NCI-H1105 treated with DMSO at 0.1 percent for 48 hours (cell line): ENCODE measurements at regions not wholly inside any gene's neighbourhood (a gene's known extent, or its start where the extent isn't known, plus 50 kb on each side); places are given as distances from the start of the nearest gene placed in this dataset.
"Not testable (repeated sequence)": the region's sequence is repeated elsewhere in the genome, so short reads cannot be mapped to it uniquely, and the experiment has no call there.

Source experiments
- DNase-seq: peaks from one replicate; lab custom pipeline; 2025; lab: John Stamatoyannopoulos, UW

DNA sequence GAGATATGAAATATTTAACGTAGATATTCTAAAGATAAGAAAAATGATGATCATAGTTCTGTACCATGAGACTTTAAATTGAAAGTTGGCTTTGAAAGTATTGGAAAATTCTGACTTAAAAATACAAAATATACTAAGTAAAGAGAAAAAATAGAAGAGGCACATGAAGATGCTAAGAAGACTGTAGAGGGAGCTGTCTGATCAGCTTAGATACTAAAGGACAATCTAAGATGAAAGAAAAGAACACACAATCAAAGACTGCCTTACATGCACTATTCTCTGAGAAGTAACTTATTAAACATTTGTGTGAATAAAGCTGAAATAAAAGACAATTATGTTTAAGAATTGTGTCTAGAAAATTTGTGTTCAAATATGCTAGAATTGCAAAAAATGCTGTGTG, 55.1 kb downstream of the RBMXL2 start:
- peak; percentile 25 for DNase-seq

- DNase-seq = not testable (repeated sequence)
Measured at GRCh38 chr11:7150104-7150503, 61.3 kb downstream of the RBMXL2 start.

DNA sequence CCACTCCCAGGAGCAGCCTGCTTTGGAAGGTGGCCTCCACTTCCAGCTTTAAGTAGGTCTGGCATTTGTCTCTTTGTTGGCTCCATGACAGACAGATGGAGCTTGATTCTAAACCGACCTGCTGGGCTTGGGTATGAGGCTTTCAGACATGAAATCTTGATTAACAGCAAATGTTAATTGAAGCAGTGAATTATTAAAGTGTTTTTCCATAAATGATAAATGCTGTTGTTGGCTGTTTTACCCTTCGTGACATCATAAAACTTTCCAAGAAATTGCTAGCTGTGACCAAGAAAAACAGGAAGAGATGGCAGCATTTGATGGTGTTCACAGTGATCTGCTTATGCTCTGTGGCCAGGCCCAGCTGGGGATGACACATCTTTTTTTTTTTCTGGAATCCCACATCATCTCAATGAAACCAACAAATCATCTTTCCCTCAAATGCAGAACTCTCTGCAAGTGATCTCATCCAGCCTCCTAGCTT, 66.1 kb downstream of the RBMXL2 start:
- DNase-seq = no peak

DNA sequence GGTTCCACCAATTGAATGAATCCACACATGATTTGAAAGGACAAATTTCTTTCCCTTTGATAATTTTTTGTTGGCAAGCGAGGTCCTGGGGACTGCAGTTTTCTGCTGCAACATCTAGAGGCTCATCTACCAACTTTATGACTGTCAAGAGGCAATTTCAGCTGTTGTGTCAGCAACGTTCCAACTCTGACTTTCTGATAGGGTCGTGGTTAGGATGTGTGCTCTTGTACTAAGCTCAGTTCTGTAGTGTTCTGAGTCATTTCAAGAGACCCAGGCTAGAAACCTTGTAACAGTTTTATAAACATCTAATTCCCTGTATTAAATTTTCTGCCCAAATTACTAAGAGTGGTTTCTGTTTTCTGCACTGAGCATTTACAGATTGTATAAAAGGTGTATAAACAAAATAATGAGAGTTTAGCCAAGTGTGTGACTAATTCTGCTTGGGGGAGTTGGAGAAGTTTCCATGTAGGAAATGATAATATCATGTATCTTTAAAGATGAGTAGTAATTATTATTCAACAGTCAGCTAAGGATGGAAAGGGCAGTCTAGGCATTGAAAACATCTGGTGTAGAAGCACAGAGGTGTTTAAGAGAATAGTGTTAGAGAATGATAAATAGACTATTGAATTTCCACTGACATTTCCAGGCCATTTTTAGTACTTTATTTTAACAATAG, 72.2 kb downstream of the RBMXL2 start:
- no peak for DNase-seq

DNA sequence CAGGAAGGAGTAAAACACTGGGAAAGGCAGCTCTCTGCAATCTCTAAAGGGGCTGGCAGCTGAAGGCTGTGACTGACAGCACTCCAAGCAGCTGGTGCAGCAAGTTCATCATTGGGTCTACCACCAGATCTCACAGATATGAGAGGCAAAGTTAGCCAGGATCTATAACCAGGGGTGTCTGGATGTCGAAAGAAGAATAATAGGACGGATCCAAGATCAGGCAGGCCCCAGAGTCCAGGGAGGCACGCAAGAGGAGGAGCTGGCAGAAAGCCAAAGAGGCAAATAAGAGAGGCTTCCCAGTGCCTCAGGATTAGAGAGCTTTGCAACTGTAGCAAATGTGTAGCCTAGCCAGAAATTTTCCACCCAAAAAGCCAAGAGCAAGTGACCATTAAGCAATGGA, 77.1 kb downstream of the RBMXL2 start:
- DNase-seq = peak; percentile 54

DNA sequence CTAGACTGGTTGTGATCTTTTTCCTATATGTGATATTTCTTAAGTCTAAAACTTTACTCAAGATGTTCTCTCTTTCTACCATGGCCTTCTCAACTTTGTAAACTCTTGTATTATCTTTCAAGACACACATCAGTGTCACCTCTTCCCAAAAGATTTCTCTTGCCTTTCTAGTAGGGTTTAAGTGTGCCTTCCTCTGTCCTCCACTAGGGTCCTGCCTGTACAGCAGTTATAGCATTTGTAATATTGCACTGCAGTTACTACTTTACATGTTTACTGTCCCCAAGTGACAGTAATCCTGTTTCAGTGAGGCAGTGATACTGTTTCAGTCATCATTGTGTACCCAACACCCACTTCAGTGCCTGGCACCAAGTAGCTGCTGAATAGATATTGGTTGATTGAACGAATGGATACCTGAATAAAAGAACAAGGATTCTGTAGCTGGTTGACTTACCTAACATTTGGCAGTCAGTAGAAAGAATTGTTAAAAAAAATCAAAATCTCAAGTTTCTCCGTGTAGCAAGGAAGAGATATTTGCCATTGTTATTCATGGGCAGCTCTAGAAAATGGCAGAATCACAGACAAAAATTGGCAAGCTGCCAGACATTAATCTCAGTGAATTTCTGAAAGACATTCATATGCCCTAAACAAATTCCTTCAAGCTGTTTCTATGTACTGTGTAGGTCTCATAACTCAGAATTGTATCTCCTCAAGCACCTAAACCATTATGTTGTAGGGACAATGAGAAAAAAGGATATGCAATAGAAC, 79.4 kb downstream of the RBMXL2 start:
- DNase-seq = peak; percentile 23

DNA sequence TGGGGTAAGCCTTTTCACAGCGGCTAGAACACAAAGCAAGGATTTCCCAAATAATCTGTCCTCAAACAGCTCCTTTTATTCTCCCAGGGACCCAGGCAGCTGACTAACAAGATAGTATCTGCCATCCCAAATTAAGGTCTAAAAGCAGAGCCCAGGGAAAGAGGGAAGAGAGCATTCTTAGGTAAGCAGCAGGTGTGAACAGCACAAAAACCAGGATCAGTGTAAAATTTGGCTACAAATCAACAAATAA, 79.9 kb downstream of the RBMXL2 start:
- DNase-seq = no peak

GRCh38 chr11:7170431-7170830, 81.3 kb upstream of the SYT9 start:
- DNase-seq = no peak

DNA sequence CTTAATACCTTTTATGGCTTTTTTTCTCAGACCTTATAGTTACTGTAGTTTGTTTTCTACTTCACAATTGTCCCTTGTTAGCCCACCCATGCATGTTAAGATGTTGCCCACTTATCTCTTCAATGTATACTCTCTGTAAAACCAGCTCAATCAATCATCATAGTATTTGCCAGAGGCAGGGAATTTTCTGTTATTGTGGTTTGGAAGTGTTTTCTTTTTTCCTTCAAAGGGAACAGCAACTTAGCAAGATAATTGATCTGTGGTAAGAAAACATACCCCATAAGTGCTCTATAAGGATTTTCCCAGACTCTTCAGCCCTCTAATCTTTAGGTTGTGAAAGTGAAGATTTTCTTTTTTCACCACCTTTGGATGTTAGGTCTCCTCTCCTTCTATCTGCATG, 76.7 kb upstream of the SYT9 start:
- no peak for DNase-seq

- no peak for DNase-seq
Measured at GRCh38 chr11:7186190-7186589, 65.5 kb upstream of the SYT9 start.

- no peak for DNase-seq
Measured at GRCh38 chr11:7186676-7187075, 65.0 kb upstream of the SYT9 start.

- DNase-seq = not testable (repeated sequence)
Measured at GRCh38 chr11:7192785-7193184, 58.9 kb upstream of the SYT9 start.

DNA sequence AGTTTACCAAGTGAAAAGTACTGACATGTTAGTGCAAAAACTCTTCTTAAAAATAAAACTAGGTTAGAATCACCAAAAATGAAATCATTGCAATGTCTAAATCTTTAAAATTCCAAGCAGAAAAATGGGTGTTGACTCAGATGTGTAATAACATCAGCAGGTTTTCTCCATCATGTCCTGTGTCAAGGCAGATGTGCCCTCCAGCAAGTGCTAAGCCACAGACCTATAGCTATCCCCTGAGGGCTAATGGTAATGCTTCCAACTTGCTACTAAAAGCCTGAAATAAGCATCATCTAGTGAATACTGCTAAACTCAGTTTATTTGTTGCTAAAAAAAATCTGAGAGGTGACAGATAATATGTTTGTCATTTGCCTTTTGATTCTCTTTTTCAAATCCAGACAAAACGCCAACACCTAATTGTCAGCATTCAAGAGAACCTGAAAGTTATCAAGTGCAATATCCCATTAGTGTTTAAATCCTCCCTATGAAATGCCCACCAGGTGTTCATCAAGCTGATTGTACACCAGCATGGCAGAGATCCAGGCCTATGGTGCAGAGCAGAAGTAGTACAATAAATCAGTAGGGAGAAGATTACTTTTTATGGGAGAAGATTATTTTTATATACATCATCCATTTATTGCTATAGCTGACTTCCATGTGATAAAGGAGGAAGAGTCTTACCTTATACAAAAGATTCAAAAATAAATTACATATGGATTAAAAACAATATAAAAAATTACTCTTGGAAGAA, 55.1 kb upstream of the SYT9 start:
- DNase-seq = peak; percentile 84

- no peak for DNase-seq
Measured at GRCh38 chr11:7197469-7197868, 54.2 kb upstream of the SYT9 start.
